NCI-H2107 (cell line): ENCODE measurements at regions not wholly inside any gene's neighbourhood (a gene's known extent, or its start where the extent isn't known, plus 50 kb on each side); places are given as distances from the start of the nearest gene placed in this dataset.
"Not testable (repeated sequence)": the region's sequence is repeated elsewhere in the genome, so short reads cannot be mapped to it uniquely, and the experiment has no call there.

Experiments
- DNase-seq: peaks from one replicate; lab custom pipeline; 2025; lab: John Stamatoyannopoulos, UW

DNA sequence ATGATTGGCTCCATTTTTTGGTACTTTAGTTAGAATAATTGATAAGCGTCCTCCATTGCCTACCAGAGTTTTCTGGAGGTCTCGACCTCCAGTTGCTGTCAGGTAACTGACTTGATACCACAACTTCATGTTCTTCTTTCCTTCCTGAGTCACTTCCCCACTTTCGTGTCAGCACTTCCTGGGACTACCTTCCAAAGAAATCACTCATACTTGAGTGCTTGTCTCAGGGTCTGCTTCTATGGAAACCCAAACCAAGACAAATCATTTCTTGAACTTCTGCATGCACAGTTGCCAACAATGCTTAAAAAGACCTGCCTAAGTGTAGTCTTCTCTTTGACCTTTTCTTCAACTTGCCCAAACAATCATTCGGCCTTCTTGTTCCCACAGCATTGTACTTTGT, 210.3 kb upstream of the ETAA1 start:
- no peak for DNase-seq

DNA sequence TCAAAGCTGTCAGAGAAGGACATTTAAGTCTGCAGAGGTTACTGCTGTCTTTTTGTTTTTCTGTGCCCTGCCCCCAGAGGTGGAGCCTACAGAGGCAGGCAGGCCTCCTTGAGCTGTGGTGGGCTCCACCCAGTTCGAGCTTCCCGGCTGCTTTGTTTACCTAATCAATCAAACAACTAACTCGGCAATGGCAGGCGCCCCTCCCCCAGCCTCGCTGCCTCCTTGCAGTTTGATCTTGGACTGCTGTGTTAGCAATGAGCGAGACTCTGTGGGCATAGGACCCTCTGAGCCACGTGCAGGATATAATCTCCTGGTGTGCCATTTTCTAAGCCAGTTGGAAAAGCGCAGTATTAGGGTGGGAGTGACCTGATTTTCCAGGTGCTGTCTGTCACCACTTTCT, 201.8 kb upstream of the ETAA1 start:
- not testable (repeated sequence) for DNase-seq

DNA sequence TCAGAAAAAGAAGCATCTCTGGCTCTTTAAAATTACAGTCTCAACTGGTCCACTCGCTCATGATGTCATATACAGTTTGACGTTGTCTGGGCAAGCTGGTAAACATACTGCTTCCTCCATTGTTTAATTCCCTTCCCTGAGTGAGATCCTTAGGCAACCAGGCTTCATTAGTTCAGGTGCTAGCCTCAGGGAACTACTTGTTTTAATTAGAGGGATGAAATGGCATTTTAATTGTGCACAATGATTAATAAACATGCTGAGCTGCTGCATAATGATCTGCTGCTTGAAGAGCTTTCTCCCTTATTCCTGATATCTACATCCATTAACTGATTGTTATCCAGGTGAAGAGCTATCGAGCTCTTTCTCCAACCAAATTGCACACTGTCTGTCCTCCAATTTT, 195.6 kb upstream of the ETAA1 start:
- DNase-seq: no peak

DNA sequence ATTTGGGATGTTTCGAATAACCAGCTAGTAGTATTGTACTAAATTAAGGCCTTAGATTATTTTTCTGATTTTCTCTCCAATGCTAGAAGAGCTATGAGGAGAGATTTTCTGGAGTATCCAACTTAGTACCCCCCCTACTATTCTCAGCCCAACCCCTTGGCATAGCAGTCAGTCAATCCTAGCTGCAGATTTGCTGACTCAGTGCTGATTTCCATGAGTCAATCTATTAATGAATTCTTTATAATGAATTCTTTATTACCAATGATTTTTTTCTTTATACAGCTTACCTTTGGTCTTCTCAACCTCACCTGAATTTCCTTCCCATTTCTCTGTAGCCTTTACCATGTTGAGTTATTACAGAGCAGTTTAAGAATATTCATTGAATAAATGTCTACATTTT, 192.8 kb upstream of the ETAA1 start:
- DNase-seq: no peak

DNA sequence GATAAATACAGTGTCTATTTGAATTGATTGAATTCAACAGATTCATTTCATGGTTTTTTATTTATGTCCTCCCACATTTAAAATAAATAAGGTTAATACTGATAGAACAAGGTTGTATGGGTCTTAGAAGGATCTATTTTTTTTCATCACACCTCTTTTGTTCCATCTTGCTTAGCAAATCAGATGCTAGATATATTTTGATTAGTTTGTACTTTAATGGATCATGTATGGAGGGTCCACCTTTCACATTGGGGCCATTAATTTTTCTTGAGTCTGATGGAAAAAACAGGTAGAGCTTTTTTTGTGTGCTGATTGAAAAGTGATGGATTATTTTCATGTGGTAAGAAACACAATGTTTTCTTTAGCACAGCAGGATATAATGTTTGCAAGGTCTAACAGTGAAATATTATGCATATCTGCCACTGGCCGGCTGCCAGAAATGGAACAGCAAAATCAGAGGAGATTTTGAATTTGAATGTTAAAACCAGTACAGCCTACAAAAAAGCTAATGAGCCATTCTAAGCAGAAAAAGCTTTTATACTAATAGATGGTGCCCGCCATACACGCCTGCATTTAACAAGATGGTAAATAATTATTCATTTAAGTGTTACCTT, 188.1 kb upstream of the ETAA1 start:
- DNase-seq: no peak

DNA sequence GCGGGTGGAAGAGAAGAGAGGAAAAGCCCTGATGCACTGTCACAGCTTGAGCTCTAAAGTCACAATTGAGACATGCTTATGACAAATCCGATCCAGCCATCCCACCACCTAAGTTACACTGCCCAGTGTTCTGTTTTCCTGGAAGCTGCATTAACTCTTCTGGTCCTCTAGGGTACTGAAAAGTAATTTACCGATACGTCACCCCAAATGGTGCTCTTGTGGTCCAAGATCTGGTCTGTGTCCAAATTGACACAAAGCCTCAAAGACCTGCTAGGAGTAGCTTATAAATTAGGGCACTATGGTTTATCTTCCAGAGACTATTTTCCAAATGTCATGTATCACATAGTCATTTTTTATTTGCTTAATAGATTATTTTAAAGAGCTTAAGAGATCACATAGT, 186.7 kb upstream of the ETAA1 start:
- DNase-seq: no peak

DNA sequence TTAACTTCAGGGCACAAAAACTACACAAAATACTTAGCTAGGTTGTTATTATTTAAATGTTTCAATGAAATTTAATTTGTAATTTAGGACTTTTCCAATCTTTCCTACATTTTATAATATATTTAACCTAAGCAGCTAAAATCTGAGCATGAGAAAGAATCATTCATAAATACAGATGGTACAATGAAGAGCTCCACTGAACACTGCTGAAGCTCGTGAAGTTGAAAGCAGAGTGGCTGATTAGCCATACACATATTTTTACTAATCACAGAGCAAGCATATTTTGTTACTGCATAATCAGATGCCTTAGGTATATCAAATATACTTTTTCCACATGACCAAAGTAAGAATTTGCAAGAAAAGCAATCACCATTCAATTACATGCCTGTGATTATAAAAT, 184.9 kb upstream of the ETAA1 start:
- DNase-seq: no peak

DNA sequence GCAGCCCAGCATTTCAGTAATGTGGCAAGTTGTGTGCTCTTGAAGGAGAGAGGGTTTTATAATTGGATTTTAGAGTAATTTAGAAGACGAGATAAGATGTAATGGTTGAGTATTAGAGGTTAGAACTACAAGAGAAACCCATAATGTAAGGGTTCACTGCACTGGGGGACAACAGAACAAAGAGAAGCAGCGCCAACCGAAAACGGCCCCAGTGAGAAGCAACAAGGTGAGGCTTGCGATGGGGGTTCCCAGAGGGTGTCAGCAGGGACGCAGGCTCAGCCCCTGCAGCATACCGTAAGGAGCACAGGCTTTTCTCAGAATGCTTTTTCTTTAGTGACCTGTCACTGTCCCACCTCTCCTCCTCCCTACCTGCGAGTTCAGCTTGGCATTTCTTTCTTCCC, 183.9 kb upstream of the ETAA1 start:
- no peak for DNase-seq

DNA sequence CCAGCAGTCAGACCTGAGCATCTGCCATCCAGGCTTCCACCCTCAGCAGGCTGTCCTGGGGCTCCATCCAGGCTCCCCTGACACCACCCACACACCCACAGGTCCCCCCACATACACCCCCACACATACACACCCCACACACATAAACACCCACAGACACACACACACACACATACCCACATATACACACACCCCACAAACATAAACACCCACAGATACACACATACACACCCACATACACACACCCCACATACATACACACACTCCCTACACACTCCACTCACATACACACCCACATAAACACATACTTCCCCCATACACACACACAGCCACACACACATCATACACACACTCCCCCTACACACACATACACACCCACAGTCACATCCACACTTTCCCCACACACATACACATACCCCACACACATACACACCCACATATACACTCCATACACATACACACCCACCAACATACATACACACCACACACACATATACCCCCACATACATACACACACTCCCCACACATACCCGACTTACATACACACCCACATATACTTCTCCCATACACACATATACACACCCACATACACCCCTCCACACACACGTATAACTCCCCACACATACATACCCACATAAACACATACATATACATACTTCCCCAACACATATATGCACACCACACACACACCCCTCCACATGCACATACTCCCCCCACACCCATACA, 183.3 kb upstream of the ETAA1 start:
- no peak for DNase-seq

DNA sequence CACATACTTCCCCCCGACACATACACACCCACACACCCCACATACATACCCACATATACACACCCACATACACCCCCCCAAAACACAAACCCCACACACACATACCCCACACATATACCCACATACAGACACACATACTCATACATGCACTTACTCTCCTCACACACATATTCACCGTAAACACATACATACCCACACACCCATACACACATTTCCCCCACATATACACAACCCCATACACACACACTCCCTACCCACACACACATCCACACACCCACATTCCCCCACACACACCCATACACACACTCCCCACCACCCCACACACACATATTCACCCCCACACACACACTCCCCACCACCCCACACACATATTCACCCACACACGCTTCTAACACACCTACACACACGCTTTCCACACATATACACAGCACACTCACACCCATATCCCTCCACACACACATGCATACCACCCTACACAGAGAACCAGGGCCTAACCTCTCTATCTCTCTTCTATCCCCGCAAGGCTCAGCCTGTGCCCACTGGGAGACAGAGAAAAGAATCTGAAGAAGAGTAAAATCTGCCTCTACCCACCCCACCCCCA, 182.4 kb upstream of the ETAA1 start:
- no peak for DNase-seq

DNA sequence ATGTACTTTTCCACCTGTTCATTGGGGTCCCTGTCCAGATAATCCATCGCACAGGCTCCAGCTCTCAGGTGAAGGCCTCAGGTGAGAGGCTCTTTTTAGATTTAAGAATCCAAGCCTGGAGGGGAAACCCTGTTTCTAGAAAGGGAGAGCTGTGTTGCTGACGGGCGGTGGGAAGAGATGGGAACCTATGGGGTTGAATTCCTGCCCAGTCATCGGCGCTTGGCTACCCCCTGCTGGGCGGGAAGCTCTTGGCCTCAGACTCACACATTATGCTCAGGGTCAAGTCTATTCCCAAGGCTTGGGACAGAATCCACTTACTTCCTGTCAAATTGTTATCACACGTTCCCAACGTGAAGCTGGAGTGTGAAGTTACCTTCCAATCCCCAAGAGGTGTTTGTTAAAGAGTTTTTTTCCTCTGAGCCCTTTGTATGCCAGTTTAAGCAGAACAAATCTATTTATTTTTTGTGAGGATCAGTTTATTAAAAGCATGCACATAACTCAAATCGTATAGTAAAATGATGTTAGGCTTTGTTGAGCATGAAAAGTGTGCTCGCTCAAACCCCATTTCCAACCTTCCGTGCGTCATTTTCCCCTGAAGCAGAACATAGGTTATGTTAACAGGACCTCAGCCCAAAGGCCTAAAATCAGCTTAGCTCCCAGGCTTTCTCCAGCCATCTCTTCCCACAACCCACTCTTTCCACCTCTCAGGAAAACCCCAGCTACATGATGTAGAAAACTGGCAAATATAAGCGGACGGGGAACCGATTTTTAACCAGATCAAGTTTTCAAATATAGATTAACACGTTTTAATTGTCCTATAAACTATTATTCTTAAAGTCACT, 181.7 kb upstream of the ETAA1 start:
- DNase-seq: no peak

DNA sequence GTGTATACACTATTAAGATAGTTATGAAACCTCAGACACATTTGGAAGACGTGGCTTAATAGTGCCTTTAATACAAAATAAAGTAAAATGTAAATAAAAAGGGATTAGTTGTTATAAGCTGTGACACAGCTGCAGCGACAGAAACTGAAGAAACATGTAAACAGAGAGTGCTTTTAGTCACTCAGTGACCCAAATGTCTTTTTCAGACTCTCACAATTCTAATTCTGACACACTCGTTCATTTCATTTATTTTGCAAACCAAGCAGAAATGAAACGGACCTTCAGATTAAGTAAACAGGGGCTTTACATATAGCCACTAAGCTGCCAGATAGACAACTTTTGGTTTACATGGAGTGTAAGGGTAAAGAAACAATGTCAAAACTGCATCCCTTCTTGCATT, 181.0 kb upstream of the ETAA1 start:
- no peak for DNase-seq

DNA sequence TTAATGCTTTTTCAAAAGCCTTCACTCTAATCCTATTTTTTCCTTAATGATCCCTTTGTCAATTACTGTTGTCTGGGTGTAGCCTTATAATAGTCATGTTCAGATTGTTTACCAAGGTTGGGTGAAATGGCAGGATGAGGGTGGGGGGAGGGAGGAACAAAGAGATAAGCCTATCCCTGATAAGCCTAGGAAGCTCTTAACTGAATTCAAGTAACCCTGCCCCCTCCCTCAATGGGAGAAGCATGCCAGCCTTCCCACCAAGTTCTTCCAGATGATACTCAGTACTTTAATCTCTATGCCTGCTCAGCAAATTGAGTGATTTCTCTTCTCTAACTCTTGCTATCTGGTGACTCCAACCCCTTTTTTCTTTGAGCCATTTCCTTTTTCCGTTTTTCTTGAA, 180.3 kb upstream of the ETAA1 start:
- no peak for DNase-seq

DNA sequence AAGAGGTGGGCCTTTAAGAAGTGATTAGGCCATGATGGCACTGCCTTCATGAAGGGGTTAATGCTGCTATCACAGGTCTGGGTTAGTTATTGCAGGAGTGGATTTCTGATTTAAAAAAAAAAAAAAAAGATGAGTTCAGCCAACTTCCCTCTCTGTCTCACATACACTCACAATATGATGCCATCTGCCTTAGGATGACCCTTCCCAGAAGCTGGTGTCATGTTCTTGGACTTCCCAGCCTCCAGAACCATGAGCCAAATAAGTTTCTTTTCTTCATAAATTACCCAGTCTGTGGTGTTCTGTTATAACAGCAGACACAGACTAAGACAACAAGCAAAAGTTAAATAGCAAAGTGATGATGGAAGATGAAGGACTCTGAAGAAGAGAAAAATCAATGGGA, 179.7 kb upstream of the ETAA1 start:
- DNase-seq: no peak

DNA sequence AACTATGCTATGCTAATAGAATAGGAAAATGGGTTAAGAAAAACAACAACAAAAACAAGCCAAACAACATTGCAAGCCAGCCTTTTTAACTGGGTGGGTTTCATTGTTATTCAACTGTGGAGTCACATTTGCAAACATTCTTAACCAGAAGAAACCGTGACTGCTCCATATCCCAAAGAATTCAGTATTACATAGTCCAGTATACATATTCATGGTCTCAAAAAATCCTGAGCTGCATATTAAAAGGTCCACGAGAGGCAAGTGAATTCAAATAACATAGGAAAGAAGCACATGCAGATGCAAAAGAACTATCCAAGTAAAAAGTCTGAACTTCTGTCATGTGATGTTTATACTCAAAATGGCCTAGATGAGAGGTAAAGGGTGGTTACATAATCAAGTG, 179.1 kb upstream of the ETAA1 start:
- DNase-seq: no peak

DNA sequence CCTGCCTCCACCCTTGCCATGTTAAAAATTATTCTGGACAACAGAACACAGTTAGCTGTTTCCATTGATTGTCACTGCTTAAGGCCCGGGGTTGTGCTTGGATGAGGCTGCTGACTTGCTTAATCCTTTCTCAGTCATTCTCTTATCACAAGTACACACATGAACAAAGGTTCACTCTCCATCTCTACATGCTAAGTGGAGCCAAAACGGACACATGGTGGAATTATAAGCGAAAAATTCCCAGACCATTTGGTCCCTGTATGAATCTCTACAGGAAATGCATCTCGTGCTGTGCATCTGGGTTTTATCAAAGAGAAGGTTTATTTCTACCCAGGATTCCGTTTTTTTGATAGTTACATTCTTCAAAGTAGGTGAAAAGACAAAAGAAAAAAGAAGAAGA, 177.5 kb upstream of the ETAA1 start:
- DNase-seq: no peak

DNA sequence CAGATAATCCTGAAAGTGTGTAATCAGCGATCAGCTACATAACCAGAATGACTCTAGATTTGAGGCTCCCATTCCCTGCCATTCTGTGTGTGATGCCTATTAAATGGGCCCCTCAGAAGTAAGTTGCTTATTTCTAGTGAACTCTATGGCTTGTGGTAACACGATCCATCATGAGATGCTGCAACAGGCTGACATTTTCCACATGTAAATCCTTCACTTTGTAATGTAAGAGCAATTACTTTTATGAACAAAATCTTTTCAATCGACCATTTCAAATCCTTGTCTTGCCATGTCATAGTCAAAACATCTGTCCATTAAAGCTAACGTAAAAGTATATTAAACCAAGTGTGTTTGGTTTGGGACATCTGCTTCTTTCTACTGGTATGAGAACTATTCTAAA, 175.9 kb upstream of the ETAA1 start:
- DNase-seq: no peak

DNA sequence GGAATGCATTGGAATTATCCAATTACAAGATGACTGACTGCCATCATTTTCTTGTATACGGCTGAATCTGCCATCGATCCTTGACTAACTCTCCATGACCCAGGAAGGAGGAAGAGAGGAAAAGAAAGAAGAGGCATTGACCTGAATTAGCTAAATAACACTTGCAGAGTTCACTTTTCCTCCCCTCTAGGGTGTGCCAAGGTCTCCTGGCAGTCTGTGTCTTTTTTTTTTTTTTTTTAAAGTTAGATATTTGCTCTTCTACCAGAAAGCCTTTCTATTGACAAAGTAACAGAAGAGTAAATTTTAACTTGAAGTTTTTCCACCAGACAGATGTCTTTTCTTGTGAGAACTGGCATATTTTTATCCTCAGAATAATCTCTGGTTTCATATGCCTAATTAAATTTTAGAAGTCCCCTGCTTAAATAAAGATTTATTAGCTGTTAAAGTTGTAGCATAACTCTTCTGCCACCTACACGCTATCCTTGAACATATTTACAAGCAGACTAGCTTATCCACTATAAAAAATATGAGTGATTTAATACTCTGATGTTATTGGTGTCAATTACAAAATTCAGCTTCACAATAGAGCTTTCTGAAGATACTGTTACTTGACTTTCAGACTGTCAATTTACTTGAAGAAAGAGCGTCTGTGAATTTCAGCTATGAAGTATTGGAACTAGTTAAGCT, 171.7 kb upstream of the ETAA1 start:
- no peak for DNase-seq

DNA sequence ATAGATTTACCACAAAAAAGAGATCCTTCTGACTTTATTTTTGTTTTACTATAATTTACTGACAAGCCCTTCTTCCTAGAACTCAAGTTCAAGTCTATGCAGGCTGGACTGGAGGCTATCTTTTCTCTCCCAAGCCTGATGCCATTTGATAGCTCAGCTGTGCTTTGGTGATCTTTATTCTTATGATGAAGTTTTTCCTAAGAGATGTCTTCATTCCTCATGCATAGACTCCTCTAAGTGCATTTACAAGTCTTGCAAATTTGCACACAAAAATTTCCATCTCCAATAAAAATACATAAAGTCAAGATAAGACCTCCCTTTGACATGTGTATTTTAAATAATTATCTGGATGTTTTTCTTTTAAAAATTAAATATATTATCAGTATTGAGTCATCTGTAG, 167.4 kb upstream of the ETAA1 start:
- no peak for DNase-seq

DNA sequence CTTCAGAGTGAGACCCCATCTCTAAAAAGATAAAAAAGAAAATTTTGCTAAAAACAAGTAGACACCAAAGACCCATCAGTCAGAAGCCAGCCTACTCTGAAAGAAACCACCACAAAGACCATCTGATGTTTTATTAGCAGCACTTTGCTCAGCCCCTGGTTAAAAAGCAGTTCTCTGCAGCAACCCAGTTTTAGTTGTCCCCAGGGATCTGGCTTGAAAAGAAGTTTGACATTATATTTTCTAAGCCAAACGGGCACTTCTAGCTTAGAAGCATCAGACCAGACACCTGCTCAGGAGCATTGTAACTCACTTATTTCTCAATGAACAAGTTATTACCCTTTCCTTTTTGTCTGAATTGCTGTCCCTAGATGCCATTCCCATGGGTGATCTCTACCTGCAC, 164.2 kb upstream of the ETAA1 start:
- no peak for DNase-seq

DNA sequence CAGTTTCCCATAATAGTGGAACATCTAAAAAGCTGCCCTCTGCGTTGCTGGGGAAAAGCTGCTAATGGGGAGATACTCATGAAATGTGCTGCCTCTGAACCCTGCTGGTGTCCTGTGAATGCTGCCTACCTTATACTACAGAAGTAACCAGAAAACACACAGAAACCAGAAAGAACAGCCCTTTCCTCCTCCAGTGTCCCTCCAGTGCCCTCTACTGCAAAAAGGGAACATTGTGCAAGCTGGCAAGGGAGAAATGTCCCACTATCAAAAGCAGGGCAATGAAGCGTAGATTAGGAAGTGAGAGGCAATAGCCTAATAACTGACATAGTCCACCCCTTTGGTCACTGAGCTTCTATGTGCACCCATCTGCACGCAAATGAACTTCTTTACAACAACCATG, 162.7 kb upstream of the ETAA1 start:
- DNase-seq: no peak

DNA sequence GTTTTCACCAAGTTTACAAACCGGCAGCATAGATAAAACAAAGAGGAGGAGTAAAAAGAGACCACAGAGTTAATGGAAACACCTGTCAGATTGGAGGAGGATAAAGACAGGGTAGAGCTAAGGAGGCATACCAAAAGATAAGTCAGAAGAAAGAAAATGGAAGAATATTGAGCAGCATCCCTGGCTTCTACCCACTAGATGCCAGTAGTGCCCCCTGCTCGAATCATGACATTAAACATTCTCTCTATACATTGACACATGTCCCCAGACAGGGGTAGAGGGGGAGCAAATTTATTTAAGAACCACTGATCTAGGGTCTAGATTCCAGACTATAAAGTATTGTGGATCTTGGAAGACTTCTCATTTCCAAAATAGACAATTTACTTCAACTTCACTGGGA, 159.8 kb upstream of the ETAA1 start:
- DNase-seq: no peak
